ENCODE measurements at regions not wholly inside any gene's neighbourhood (a gene's known extent, or its start where the extent isn't known, plus 50 kb on each side); places are given as distances from the start of the nearest gene placed in this dataset.

- in situ Hi-C loops (cut with HindIII; ENCODE audit: extremely low pct_ligation_motif_present, low pct_unique_long_range_greater_than_20kb): no loop called here
Observed at GRCh38 chr18:14905350-14905749, 157.4 kb downstream of the ANKRD30B start.

DNA sequence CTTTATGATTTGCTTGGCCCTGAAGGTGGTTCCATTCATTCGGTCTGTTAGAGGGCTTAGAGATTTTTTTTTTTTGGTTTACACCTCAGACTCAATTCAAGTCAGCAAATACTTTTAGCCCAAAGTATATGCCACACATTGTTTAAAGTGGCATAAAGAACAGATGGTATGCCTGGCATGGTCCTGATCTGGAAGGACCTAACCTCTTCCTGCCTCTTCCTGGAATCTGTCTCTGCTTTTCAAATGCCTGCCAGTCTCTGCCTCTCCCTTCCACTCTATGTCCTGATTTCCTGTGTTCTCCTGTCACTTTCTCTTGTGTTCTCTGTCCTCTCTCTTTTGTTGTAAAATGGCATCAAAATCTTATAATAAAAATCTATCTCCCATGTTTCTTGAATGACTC is 158.0 kb downstream of the ANKRD30B start:
- Histone ChIP-seq H3K4me3 (replicated peaks in 1 of 3; ENCODE audit: insufficient read depth in 1 of 3, low read depth in 2 of 3, low read length in 3 of 3) (no peak overlapping the region), H3K27me3 (ENCODE audit: control insufficient read depth in 1 of 2, insufficient read depth in 2 of 2, low read length in 2 of 2) (no peaks in the 10 kb centered on the region), H3K9me3 (ENCODE audit: low read length) (no peaks in the 10 kb centered on the region), H3K4me1 (ENCODE audit: insufficient read depth, low read length) (no peaks in the 10 kb centered on the region), H3K27ac (ENCODE audit: extremely low read length, insufficient read depth, low read length) (no peak overlapping the region), H2AFZ (ENCODE audit: low read length) (no peak overlapping the region), H3K9ac (ENCODE audit: insufficient read depth, low read depth, low read length) (no peak overlapping the region), H3K4me2 (ENCODE audit: low read depth, low read length) (no peak overlapping the region), H4K20me1 (ENCODE audit: insufficient read depth, low read length) (no peaks in the 10 kb centered on the region), H3K36me3 (replicated peaks in 1 of 2; ENCODE audit: control insufficient read depth in 1 of 2, insufficient read depth in 2 of 2, low read length in 2 of 2) (no peaks in the 10 kb centered on the region), H3K79me2 (ENCODE audit: insufficient read depth, low read length) (no peaks in the 10 kb centered on the region)
- DNase-seq (ENCODE audit: low spot score) (no peak), FAIRE-seq (no peak), ATAC-seq (no peak)
- BruUV-seq (replicated peaks): no TSS peak
- 0% methylated on average over 1 of the region's 1 CpG for WGBS (ENCODE audit: low lambda C conversion rate)
- intact Hi-C loops (cut with micrococcal nuclease; ENCODE audit: unreplicated experiment) (no loop called here), in situ Hi-C loops (cut with HindIII; ENCODE audit: extremely low pct_ligation_motif_present, low pct_unique_long_range_greater_than_20kb) (no loop called here)
- TF ChIP-seq, protein P1, sequence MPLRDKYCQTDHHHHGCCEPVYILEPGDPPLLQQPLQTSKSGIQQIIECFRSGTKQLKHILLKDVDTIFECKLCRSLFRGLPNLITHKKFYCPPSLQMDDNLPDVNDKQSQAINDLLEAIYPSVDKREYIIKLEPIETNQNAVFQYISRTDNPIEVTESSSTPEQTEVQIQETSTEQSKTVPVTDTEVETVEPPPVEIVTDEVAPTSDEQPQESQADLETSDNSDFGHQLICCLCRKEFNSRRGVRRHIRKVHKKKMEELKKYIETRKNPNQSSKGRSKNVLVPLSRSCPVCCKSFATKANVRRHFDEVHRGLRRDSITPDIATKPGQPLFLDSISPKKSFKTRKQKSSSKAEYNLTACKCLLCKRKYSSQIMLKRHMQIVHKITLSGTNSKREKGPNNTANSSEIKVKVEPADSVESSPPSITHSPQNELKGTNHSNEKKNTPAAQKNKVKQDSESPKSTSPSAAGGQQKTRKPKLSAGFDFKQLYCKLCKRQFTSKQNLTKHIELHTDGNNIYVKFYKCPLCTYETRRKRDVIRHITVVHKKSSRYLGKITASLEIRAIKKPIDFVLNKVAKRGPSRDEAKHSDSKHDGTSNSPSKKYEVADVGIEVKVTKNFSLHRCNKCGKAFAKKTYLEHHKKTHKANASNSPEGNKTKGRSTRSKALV (CRISPR knock-in tag; IDR thresholded peaks at IDR 0.05): no peak
- TF ChIP-seq USF2 (IDR thresholded peaks at IDR 0.05; ENCODE audit: low read depth, low read length) (no peak), USF2 (CRISPR knock-in tag; IDR thresholded peaks at IDR 0.05; ENCODE audit: borderline replicate concordance) (no peak)
- ChIA-PET CTCF (ENCODE audit: low intra/inter-chr PET ratio, low total read pairs) (no interaction called here), POLR2A (no interaction called here)

More at GRCh38 chr18:14905350-14905749, 157.4 kb downstream of the ANKRD30B start:
- ChIA-PET CTCF (ENCODE audit: low intra/inter-chr PET ratio, low total read pairs) (no interaction called here), POLR2A (no interaction called here)
- Histone ChIP-seq H3K9ac (ENCODE audit: insufficient read depth, low read depth, low read length) (no peak overlapping the region), H3K79me2 (ENCODE audit: insufficient read depth, low read length) (no peaks in the 10 kb centered on the region), H3K27me3 (ENCODE audit: control insufficient read depth in 1 of 2, insufficient read depth in 2 of 2, low read length in 2 of 2) (no peaks in the 10 kb centered on the region), H3K4me3 (replicated peaks in 1 of 3; ENCODE audit: insufficient read depth in 1 of 3, low read depth in 2 of 3, low read length in 3 of 3) (no peak overlapping the region), H3K9me3 (ENCODE audit: low read length) (no peaks in the 10 kb centered on the region), H3K4me1 (ENCODE audit: insufficient read depth, low read length) (no peaks in the 10 kb centered on the region), H3K4me2 (ENCODE audit: low read depth, low read length) (no peak overlapping the region), H4K20me1 (ENCODE audit: insufficient read depth, low read length) (no peaks in the 10 kb centered on the region), H3K36me3 (replicated peaks in 1 of 2; ENCODE audit: control insufficient read depth in 1 of 2, insufficient read depth in 2 of 2, low read length in 2 of 2) (no peaks in the 10 kb centered on the region), H3K27ac (ENCODE audit: extremely low read length, insufficient read depth, low read length) (no peak overlapping the region), H2AFZ (ENCODE audit: low read length) (no peak overlapping the region)
- FAIRE-seq (no peak), DNase-seq (ENCODE audit: low spot score) (no peak), ATAC-seq (no peak)
- TF ChIP-seq HNRNPH1 (optimal IDR thresholded peaks at IDR 0.05; ENCODE audit: low read depth, low read length) (no peak), CCAR2 (optimal IDR thresholded peaks at IDR 0.05; ENCODE audit: low read depth, low read length) (no peak), ZFY (CRISPR knock-in tag; IDR thresholded peaks at IDR 0.05) (no peak), CBX1 (IDR thresholded peaks at IDR 0.05; ENCODE audit: low read depth) (no peak)
- BruUV-seq (replicated peaks): no TSS peak
- intact Hi-C loops (cut with micrococcal nuclease; ENCODE audit: unreplicated experiment): no loop called here
